DND-41 (cell line): ENCODE measurements at regions not wholly inside any gene's neighbourhood (a gene's known extent, or its start where the extent isn't known, plus 50 kb on each side); places are given as distances from the start of the nearest gene placed in this dataset.
A peak's percentile ranks its signal among the peaks of the same experiment; 100 is the strongest.

Experiments
- ATAC-seq: fragments of 200-7000 bp; cut with Tn5 transposase; 3 replicates; pipeline ENCODE4 v1.9.1; 2021; ENCODE audit warnings: low read depth; ENCODE audit not compliant: insufficient read depth
- DNase-seq: peaks from one replicate; pipeline ENCODE4 v3.0.0-alpha.2; 2020
- H2AFZ ChIP-seq: 2 replicates; pipeline ENCODE4 v1.6.0; 2012; ENCODE audit warnings: low read depth, low read length
- H3K27ac ChIP-seq: 2 replicates; pipeline ENCODE4 v1.5.1; 2012; ENCODE audit warnings: low read length, inconsistent platforms
- H3K27me3 ChIP-seq: fragments of 200-600 bp; sonication (generic); 2 replicates; pipeline ENCODE4 v1.6.0; 2012; ENCODE audit warnings: low read length, mild to moderate bottlenecking, inconsistent platforms; ENCODE audit not compliant: insufficient read depth, poor library complexity
- H3K36me3 ChIP-seq: 2 replicates; pipeline ENCODE4 v1.5.1; 2012; ENCODE audit warnings: low read length, inconsistent platforms; ENCODE audit not compliant: insufficient read depth
- H3K4me1 ChIP-seq: 2 replicates; pipeline ENCODE4 v1.5.1; 2012; ENCODE audit warnings: mild to moderate bottlenecking, low read length; ENCODE audit not compliant: insufficient read depth
- H3K4me2 ChIP-seq: 2 replicates; pipeline ENCODE4 v1.6.0; 2012; ENCODE audit warnings: mild to moderate bottlenecking, moderate library complexity, low read length, inconsistent platforms; ENCODE audit not compliant: insufficient read depth
- H3K4me3 ChIP-seq, 2 experiments: fragments of 200-600 bp in 1 of 2; shearing (Covaris generic) in 1 of 2; 2 replicates each; pipeline ENCODE4 v1.5.1; 2012 to 2016; ENCODE audit warnings: inconsistent platforms in 2 of 2, low read length in 2 of 2, mild to moderate bottlenecking in 2 of 2, low read depth in 1 of 2, moderate library complexity in 1 of 2
- H3K79me2 ChIP-seq: 2 replicates; pipeline ENCODE4 v1.6.0; 2012; ENCODE audit warnings: low read length, inconsistent platforms; ENCODE audit not compliant: insufficient read depth
- H3K9ac ChIP-seq: 2 replicates; pipeline ENCODE4 v1.6.0; 2012; ENCODE audit warnings: low read depth, mild to moderate bottlenecking, inconsistent platforms, low read length, moderate library complexity
- H3K9me3 ChIP-seq: 2 replicates; pipeline ENCODE4 v1.5.1; 2012; ENCODE audit warnings: low read length, moderate library complexity, mild to moderate bottlenecking, inconsistent platforms; ENCODE audit not compliant: insufficient read depth, severe bottlenecking
- H4K20me1 ChIP-seq: 2 replicates; pipeline ENCODE4 v1.6.0; 2012; ENCODE audit warnings: low read length; ENCODE audit not compliant: insufficient read depth
- EZH2 ChIP-seq: IDR thresholded peaks from 3 replicates; pipeline ENCODE4 v1.6.1; 2012; ENCODE audit warnings: borderline replicate concordance, low read depth, mild to moderate bottlenecking, moderate library complexity, low read length, inconsistent platforms; ENCODE audit not compliant: severe bottlenecking
- TF ChIP-seq, protein P1 (sequence below): IDR thresholded peaks from 2 replicates; pipeline ENCODE4 v1.5.1; 2012; ENCODE audit warnings: borderline replicate concordance, low read length, moderate library complexity, mild to moderate bottlenecking; ENCODE audit not compliant: poor library complexity, severe bottlenecking; ENCODE audit errors: extremely low read depth

DNA sequence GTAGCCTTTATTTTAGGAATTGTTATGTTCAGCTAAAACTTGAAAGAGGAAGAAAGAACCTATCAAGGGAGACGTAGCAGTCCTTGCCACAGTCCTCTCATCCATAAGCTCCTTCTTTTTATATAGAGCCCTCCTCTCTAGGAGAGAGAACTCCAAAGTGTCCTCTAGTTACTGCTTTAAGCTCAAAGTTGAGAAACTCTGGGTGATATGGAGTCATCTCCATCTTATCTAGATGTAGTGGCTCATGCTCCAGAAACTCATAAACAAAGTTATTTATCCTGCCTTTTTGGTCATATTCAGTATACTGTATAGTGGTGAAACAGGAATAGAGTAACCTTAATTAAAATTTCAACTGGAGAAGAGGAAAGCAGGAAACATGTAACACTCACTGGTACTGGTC is 90.4 kb upstream of the ATF7IP start:
- Histone ChIP-seq H3K9me3 (no peaks in the 10 kb centered on the region), H3K27me3 (no peaks in the 10 kb centered on the region), H3K4me2 (no peak overlapping the region), H3K9ac (no peak overlapping the region), H2AFZ (no peak overlapping the region), H3K79me2 (no peaks in the 10 kb centered on the region), H3K27ac (no peak overlapping the region), H3K4me1 (no peaks in the 10 kb centered on the region), H3K36me3 (no peaks in the 10 kb centered on the region), H3K4me3 (no peak overlapping the region), H4K20me1 (no peaks in the 10 kb centered on the region)
- DNase-seq (no peak), ATAC-seq (no peak)
- no peak for TF ChIP-seq EZH2
- TF ChIP-seq, protein P1, sequence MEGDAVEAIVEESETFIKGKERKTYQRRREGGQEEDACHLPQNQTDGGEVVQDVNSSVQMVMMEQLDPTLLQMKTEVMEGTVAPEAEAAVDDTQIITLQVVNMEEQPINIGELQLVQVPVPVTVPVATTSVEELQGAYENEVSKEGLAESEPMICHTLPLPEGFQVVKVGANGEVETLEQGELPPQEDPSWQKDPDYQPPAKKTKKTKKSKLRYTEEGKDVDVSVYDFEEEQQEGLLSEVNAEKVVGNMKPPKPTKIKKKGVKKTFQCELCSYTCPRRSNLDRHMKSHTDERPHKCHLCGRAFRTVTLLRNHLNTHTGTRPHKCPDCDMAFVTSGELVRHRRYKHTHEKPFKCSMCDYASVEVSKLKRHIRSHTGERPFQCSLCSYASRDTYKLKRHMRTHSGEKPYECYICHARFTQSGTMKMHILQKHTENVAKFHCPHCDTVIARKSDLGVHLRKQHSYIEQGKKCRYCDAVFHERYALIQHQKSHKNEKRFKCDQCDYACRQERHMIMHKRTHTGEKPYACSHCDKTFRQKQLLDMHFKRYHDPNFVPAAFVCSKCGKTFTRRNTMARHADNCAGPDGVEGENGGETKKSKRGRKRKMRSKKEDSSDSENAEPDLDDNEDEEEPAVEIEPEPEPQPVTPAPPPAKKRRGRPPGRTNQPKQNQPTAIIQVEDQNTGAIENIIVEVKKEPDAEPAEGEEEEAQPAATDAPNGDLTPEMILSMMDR: no peak

DNA sequence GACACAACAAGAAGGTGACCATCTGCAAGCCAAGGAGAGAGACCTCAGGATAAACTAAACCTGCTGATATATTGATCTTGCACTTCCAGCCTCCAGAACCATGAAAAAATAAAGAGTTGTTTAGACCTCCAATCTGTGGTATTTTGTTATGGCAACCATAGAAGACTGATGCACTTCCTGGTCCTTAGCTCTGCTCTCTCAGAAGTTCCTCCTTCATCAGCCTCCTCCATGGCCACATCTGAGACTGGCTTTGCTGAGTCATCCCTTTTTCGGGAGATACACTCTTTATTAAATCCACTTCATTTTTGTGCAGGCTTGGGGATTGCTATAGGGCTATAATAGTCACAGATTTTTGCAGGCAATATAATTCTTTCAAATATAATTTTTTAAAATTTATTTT is 89.6 kb upstream of the ATF7IP start:
- H3K4me3 ChIP-seq: no peak overlapping the region
- no peak for TF ChIP-seq EZH2
- TF ChIP-seq, protein P1: no peak
- H4K20me1 ChIP-seq: no peaks in the 10 kb centered on the region
- no peaks in the 10 kb centered on the region for H3K4me1 ChIP-seq
- no peaks in the 10 kb centered on the region for H3K9me3 ChIP-seq
- DNase-seq (peak; percentile 26), ATAC-seq (peak; percentile 85)
- H3K27ac ChIP-seq: no peak overlapping the region
- H2AFZ ChIP-seq: no peak overlapping the region
- no peaks in the 10 kb centered on the region for H3K36me3 ChIP-seq
- no peaks in the 10 kb centered on the region for H3K27me3 ChIP-seq
- H3K4me2 ChIP-seq: no peak overlapping the region
- no peak overlapping the region for H3K9ac ChIP-seq
- H3K79me2 ChIP-seq: no peaks in the 10 kb centered on the region

DNA sequence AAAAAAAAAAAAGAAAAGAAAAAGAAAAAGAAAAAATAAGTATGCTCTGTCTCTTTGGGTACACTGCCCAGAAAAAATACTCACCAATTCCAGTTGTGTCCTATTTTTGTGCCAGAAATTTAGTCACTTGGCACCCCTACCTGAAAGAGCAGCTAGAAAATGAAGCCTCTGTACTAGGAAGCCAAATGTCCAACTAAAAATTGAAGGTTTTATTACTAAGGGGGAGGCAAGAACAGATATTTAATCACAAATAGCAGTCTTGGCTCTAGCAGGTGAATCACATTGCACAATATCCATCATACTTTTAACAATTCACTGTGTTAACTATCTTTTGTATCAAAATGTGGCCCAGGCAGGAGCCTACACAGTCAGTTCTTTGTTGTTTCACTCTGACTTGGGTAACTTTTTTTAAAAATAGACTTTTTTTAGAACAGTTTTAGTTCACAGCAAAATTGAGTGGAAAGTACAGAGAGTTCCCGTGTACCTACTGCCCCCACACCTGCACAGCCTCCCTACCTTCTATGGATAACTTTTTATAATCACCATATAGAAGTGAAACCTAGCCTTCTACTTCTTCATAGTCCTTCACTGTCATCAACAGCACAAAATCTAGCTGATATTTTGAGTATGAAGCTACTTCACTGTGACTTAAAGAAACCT is 87.1 kb upstream of the ATF7IP start:
- Histone ChIP-seq H3K4me1 (no peaks in the 10 kb centered on the region), H3K27me3 (no peaks in the 10 kb centered on the region), H3K9ac (no peak overlapping the region), H3K36me3 (no peaks in the 10 kb centered on the region), H3K9me3 (no peaks in the 10 kb centered on the region), H4K20me1 (no peaks in the 10 kb centered on the region), H3K4me2 (no peak overlapping the region), H2AFZ (no peak overlapping the region), H3K79me2 (no peaks in the 10 kb centered on the region), H3K27ac (no peak overlapping the region), H3K4me3 (no peak overlapping the region)
- TF ChIP-seq EZH2: no peak
- no peak for ATAC-seq
- no peak for DNase-seq

DNA sequence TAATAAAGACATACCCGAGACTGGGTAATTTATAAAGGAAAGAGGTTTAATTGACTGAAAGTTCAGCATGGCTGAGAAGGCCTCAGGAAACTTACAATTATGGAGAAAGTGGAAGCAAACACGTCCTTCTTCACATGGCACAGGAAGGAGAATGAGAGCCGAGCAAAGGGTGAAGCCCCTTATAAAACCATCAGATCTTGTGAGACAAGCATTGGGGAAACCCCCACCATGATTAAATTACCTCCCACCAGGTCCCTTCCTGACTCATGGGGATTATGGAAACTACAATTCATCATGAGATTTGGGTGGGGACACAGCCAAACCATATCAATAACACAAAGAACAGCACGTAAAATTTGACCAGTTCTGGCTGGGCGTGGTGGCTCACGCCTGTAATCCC is 85.6 kb upstream of the ATF7IP start:
- Histone ChIP-seq H3K9ac (no peak overlapping the region), H4K20me1 (no peaks in the 10 kb centered on the region), H3K27ac (no peak overlapping the region), H3K9me3 (no peaks in the 10 kb centered on the region), H3K4me3 (no peak overlapping the region), H3K4me2 (no peak overlapping the region), H3K36me3 (no peaks in the 10 kb centered on the region), H2AFZ (no peak overlapping the region), H3K79me2 (no peaks in the 10 kb centered on the region), H3K27me3 (no peaks in the 10 kb centered on the region), H3K4me1 (no peaks in the 10 kb centered on the region)
- ATAC-seq: no peak
- no peak for DNase-seq
- TF ChIP-seq EZH2: no peak
- TF ChIP-seq, protein P1: no peak
